GM21717 (cell line): ENCODE measurements at regions not wholly inside any gene's neighbourhood (a gene's known extent, or its start where the extent isn't known, plus 50 kb on each side); places are given as distances from the start of the nearest gene placed in this dataset.
"Not testable (repeated sequence)": the region's sequence is repeated elsewhere in the genome, so short reads cannot be mapped to it uniquely, and the experiment has no call there.

Source experiments
- ATAC-seq: cut with Tn5 transposase; IDR thresholded peaks from one replicate; pipeline ENCODE4 v1.9.1; 2021; ENCODE audit warnings: mild to moderate bottlenecking, moderate library complexity; ENCODE audit not compliant: unreplicated experiment

DNA sequence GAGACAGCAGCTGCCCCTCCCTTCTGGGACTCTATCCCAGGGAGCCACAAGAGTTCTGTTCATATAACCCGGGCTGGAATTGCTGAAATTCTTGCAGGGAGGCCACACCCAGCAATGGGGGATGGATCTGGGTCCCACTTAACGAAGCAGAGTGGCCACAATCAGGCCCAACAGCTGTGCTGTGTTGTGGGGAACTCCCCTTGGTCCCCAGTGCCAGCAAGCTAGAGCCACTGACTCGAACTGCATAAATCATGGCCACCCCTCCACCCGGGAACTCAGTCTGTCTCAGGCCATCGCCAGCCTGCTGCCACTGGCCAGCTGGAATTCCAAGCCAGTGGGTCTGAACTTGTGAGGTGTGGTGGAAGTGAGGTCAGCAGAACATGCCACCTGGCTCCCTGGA is 111.1 kb downstream of the KLF8 start:
- ATAC-seq: no peak

DNA sequence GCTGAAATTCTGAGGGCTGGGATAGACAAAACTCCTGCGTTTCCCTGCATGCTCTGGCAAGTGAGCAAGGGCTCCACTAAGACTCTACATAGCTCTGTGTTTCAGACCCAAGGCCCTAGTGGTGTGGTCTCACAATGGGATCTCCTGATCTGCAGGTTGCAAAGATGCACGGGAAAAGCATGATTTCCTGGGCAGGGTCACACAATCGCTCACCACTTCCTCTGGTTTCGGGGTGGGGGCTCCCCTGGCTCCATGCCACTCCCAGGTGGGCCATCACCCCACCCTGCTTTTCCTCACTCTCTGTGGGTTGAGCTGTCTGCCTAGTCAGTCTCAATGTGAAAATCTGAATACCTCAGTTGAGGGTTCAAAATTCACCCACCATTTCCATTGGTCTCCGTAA is 111.5 kb downstream of the KLF8 start:
- ATAC-seq: no peak

DNA sequence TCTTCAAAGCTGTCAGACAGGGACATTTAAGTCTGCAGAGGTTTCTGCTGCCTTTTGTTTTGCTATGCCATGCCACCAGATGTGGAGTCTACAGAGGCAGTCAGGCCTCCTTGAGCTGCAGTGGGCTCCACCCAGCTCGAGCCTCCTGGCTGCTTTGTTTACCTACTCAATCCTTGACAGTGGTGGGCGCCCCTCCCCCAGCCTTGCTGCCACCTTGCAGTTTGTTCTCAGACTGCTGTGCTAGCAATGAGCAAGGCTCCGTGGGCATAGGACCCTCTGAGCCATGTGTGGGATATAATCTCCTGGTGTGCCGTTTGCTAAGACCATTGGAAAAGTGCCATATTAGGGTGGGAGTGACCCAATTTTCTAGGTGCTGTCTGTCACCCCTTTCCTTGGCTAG is 126.0 kb downstream of the KLF8 start:
- ATAC-seq: not testable (repeated sequence)

DNA sequence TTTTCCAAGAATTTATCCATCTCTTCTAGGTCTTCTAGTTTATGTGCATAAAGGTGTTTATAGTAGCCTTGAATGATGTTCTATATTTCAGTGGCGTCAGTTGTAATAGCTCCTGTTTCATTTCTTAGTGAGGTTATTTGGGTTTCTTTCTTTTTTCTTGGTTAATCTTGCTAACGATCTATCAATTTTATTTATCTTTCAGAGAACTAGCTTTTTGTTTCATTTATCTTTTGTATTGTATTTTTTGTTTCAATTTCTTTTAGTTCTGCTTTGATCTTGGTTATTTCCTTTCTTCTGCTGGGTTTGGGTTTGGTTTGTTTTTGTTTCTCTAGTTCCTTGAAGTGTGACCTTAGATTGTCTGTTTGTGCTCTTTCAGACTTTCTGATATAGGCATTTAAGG is 133.0 kb downstream of the KLF8 start:
- ATAC-seq: not testable (repeated sequence)

DNA sequence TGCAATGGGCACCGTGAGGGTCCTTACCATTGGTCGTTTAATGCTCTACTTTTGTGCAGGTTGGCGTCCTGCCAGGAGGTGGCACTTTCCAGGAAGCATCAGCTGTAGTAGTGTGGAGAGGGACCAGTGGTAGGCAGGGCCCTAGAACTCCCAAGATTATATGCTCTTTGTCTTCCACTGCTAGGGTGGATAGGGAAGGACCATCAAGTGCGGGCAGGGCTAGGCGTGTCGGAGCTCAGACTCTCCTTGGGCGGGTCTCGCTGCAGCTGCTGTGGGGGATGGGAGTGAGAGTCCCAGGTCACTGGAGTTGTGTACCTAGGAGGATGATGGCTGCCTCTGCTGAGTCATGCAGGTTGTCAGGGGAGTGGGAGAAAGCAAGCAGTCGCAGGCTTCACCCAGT is 134.7 kb downstream of the KLF8 start:
- no peak for ATAC-seq

DNA sequence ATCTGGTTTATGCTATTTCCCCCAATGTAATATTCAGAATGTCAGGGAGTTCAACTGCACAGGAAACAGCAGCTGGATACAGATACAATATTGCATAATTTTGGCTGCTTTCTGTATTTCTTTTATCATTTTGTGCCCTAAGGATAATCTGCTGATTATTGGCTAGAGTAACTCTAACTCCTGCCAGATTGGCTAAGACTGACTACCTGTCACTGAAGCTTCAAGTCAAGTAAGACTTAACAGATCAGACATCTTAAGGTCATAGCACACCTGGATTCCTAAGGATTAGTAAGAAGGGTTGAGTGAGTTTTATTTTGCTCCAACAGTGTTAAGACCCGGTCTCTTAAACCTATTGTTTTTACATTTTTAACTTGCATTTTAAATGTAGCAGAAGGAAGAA is 136.8 kb downstream of the KLF8 start:
- ATAC-seq: no peak

DNA sequence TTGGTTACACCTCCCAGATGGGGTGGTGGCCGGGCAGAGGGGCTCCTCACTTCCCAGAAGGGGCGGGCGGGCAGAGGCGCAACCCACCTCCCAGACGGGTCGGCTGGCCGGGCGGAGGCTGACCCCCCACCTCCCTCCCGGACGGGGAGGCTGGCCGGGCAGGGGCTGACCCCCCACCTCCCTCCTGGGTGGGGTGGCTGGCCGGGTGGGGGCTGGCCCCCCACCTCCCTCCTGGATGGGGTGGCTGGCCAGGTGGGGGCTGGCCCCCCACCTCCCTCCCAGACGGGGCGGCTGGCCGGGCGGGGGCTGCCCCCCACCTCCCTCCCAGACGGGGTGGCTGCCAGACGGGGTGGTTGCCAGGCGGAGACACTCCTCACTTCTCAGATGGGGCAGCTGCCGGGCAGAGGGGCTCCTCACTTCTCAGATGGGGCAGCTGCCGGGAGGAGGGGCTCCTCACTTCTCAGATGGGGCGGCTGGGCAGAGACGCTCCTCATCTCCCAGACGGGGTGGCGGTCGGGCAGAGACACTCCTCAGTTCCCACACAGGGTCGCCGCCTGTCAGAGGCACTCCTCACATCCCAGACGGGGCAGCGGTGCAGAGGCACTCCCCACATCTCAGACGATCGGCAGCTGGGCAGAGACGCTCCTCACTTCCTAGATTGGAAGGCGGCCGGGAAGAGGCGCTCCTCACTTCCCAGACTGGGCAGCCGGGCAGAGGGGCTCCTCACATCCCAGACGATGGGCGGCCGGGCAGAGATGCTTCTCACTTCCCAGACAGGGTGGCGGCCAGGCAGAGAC is 148.0 kb downstream of the KLF8 start:
- ATAC-seq: not testable (repeated sequence)

DNA sequence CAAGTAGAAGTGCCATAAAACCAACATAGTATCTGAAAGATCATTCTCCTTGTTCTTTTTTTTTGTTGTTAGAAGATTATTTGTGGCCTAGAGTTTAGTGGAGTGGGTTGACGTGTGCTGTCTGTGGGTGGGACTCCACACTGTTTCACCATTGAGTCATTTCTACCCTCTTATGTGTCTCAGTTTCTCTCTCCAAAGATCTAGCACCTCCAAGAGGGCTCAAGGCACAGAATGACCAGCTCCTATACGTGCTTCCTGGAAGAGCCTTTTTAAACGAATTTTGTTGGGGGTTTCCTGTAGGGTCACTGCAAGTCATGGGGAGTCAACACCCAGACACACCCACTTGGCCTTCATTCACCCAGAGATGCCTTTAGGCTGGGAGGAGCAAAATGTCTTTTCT is 150.1 kb downstream of the KLF8 start:
- ATAC-seq: peak; percentile 75

DNA sequence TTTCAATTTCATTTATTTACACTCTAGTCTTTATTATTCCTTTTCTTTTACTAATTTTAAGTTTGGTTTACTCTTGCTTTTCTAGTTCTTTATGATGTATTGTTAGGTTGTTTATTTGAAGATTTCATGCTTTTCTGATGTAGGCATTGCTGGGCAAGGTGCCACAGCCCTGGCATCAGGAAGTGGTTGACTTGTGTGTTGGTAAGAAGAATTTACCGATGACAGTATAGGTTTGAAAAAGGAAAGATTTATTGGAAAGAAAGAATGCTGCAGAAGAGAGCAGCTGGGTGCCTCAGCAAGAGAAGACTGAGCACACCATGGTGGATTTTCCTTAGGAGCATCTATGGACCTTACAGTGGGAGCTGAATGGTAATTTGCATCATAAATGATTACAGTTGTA is 153.2 kb downstream of the KLF8 start:
- ATAC-seq: no peak

DNA sequence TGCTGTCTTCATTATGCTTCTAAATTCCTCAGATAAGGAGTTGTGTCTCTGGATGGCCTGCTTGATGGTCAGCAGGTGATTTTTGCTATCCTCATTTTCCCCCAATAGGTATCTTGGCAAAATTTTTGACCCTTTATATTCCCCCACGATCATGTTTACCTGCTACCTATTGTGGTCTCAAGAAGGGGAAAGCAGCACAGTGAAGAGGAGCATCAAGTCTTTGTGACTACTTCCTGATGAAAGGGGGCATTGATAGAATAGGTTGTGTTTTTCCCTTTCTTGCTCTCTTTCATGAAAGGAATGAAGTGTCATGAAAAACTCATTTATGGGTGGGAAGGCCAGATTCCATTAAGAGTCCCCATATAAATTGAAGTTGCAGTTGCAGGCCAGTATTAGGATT is 153.8 kb downstream of the KLF8 start:
- no peak for ATAC-seq

DNA sequence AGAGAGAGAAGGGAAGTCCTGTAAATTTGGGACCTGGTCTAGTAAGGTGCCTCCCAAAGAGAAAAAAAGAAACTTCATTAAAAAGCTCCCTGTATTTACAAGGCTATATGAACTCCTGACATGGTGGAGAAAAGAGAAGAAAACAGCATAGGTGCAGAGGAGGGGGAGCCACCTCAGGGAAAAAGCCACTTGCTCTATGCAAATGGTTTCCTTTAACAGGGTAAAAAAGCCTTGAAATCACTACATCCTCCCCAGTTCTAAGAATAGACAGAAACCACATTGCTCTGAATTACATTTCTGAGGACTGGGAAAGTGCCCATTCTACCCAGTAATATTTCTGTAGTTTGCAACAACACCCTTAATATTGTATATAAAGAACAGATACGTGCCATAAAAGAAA is 165.5 kb downstream of the KLF8 start:
- ATAC-seq: no peak

DNA sequence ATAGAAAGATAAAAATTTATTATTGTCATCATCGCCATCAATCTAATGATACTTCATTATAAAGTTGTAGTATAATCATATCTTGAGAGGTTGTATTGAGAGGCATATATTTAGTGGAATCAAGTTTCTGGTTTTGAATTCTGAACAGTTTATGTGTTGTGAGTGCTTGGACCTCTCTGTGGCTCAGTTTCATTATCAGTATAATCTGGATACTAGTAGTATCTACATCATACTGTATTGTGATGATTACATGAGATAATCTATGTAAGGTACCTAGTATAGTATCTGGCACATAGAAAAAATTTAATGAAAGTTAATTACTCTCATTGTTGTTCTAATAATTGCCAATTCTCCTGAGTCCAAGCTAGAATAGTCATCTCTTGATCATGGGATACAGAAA is 161.2 kb upstream of the UBQLN2 start:
- no peak for ATAC-seq

DNA sequence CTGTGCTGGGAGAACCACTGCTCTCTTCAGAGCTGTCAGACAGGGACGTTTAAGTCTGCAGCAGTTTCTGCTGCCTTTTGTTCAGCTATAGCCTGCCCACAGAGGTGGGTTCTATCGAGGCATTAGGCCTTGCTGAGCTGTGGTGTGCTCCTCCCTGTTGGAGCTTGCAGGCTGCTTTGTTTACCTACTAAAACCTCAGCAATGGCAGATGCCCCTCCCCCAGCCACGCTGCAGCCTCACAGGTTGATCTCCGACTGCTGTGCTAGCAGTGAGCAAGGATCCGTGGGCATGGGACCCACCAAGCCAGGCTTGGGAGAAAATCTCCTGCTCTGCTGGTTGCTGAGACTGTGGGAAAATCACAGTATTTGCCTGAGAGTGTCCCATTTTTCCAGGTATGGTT is 133.8 kb upstream of the UBQLN2 start:
- no peak for ATAC-seq

DNA sequence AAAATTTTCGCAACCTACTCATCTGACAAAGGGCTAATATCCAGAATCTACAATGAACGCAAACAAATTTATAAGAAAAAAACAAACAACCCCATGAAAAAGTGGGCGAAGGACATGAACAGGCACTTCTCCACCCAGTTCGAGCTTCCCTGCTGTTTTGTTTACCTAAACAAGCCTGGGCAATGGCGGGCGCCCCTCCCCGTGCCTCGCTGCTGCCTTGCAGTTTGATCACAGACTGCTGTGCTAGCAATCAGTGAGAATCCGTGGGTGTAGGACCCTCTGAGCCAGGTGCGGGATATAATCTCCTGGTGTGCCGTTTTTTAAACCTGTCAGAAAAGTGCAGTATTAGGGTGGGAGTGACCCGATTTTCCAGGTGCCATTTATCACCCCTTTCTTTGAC is 111.4 kb upstream of the UBQLN2 start:
- ATAC-seq: not testable (repeated sequence)

DNA sequence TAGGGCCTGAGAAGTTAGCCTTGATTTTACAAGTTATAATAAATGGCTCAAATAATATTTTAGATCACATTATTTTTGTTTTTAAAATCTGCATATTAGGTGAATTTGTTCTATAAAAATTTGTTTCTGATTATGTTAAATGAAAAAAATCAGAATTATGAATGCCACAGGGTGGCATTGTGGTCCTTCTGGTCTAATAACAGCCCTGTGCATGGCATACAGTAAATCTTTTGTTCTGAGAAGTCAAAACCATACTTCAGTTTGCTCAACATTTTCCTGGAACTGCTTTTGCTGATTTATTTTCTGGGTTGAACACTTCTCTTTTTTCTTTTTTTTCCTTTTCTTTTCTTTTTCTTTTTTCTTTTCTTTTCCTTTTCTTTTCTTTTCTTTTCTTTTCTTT is 101.0 kb upstream of the UBQLN2 start:
- ATAC-seq: no peak

DNA sequence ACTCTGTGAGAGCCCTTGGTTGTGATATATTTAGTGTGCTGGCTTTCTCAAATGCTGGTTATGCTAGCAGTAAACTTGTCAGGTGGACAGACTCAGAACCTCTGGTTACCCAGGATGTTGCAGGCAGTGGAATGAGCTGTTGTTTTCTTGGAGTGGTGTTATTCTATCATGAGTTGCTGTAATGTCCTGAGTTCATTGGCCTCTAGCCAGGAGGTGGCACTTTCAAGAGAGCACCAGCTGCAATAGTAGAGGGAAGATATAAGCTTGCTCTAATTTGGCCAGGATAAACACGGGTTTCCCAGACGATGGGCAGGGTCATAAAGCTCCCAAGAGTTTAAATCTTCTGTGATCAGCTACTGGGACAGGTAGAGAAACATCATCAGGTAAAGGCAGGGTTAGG is 95.0 kb upstream of the UBQLN2 start:
- no peak for ATAC-seq

DNA sequence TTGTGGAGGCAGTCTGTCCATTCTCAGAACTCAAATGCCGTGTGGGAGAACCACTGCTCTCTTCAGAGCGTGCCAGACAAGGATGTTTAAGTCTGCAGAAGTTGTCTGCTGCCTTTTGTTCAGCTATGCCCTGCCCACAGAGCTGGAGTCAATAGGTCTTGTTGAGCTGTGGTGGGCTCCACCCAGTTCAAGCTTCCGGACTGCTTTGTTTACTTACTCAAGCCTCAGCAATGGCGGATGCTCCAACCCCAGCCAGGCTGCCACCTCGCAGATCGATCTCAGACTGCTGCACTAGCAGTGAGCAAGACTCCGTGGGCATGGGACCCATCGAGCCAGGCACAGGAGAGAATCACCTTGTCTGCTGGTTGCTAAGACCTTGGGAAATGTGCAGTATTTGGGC is 68.5 kb upstream of the UBQLN2 start:
- not testable (repeated sequence) for ATAC-seq

DNA sequence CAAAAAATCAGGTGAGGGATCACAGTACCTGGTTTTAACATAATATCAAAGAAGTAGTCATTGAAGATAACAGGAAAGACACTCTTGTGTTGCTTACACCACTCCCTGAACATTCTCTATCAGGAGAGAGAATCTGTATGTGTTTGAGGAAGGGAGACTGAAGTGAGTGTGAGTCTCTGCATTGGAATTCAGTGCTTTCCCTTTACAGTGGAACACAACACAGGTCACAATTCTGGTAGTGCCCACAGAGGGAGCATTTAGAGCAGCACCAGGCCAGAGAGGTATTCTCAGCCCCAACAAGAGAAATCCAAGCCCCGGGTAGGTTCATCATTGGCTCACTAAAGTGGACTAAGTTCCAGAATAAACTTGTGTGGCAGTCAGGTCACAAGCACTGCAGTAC is 64.7 kb upstream of the UBQLN2 start:
- no peak for ATAC-seq

DNA sequence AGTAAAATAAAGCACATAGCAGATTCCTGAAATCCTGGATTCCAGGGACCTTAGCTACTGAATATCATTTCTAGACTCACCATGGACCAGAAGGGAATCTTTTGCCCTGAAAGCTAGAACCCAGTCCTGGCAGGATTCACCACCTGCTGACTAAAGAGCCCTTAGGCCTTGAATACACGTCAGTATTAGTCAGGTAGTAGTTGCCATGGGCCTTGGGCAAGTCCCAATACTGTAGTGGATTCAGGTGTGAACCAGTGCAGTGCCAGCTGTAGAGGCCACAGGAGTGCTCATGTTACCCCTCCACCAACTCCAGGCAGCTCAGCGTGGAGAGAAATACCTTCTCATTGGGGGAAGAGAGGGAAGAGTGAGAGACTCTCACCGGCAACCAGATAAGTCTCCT is 64.1 kb upstream of the UBQLN2 start:
- ATAC-seq: no peak

DNA sequence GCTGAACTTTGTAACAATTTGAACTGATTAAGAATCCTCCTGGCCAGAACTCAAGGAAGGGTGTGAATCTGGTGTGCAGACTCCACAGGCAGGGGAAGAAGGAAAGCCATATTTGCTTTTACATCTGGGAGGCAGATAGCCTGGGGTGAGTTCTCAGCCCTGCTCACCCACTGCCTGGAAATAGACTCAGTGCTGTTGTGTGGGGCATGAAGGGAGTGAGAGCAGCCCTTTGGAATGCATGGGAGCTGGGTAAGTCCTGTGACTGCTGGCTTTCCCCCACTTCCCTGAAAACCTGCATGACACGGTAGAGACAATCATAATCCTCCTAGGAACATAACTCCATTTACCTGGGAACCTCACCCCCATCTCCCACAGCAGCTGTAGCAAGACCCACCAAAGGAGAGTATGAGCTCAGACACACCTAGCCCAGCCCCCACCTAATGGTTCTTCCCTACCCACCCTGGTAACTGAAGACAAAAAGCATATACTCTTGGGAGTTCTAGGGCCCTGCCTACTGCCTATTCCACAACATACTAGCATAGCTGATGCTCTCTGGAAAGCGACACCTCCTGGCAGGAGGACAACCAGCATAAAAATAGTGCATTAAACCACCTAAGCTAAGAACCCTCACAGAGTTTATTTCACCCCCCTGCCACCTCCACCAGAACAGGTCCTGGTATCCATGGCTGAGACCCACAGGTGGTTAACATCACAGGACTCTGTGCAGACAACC is 59.3 kb upstream of the UBQLN2 start:
- no peak for ATAC-seq

DNA sequence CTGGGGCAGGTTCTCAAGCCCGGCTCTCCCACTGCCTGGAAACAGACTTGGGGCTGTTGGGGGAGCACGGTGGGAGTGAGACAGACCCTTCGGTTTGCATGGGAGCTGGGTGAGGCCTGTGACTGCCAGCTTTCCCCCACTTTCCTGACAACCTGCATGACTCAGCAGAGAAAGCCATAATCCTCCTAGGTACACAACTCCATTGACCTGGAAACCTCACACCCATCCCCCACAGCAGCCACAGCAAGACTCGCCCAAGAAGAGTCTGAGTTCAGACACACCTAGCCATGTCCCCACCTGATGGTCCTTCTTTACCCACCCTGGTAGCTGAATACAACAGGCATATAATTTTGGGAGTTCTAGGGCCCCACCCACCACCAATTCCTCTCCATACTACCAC is 57.6 kb upstream of the UBQLN2 start:
- ATAC-seq: no peak
